Left colon (tissue), 2 donors: ENCODE measurements at regions not wholly inside any gene's neighbourhood (a gene's known extent, or its start where the extent isn't known, plus 50 kb on each side); places are given as distances from the start of the nearest gene placed in this dataset.

ENCODE experiments used
- ATAC-seq: fragments of 200-7000 bp; cut with Tn5 transposase; one replicate; pipeline ENCODE4 v1.9.1; 2020; ENCODE audit warnings: mild to moderate bottlenecking, moderate library complexity
- DNase-seq, 2 donors: peaks; one replicate each; pipeline ENCODE4 v3.0.0-alpha.2; 2020
- intact Hi-C, 2 donors: fragments of 100-400 bp; cut with DNase I in 1 of 2; cut with micrococcal nuclease in 1 of 2; formaldehyde crosslinking; loops; one replicate each; pipeline versions ENCODE4 v1.11.2 to v1.14.0; 2022; cut with DNase I, micrococcal nuclease
- donor health status: DM: no; HTN: no; CAD: no.
- donor health status: DM: yes; HTN: yes; CAD: no.

DNA sequence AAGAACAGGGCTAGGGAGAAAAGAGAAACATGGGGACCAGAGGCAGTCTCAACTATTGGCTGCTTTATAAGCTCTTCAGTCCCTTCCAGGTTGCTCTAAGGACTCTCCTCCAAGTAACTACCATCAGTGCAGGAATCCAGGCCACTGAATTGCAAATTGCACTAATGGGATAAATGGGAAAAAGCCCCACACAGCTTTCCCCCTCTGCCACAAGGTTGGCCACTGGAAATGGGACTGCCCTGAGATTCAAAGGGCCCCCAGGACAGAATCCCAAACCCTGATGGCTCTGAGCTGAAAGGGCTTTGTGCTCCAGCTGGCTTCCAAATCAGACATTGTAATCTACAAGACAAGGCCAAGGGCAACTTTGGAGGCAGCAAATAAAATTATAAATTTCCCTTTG lies 633.2 kb downstream of the ACTR3B start:
- ATAC-seq (no peak), DNase-seq (no peak)
- intact Hi-C loops, result no loop called here

DNA sequence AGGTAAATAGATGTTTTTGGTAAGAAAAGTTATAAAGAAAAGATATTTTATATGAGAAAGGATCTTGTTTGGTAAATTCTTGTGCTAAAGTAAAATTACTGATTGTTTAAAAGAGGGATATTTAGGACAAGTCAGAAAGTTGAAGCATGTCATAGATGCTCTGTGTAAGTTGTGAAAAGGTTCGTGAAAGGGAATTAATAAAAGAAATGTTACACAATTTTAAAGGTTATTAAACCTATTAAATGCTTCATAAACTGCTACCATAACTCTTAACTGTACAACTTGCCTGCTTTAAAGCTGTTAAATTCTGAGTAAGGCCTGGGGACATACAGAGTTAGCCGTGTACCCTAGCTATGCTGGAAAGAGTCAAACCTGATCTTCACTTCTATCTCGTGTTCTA lies 634.1 kb downstream of the ACTR3B start:
- intact Hi-C loops, result no loop called here
- ATAC-seq, result no peak
- no peak for DNase-seq

DNA sequence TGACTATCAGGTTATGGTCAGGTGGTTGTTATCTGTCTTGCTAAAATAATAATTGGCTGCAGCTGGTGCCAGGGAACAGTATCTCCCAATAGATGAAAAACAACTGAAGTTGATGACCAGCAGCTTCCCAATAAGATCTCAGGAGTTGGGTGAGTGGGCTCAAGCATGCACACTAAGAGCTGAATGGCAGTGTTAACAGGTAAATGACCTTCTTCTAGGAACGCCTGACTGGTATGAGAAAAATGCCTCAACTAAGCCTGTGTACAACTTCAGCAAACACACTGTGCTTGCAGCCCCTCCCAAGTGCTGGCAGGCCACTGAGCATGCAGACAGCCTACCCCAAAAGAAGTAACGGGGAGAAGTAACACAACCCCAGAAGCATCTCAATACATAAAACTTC lies 636.9 kb downstream of the ACTR3B start:
- no peak for DNase-seq
- intact Hi-C loops, result no loop called here
- no peak for ATAC-seq

DNA sequence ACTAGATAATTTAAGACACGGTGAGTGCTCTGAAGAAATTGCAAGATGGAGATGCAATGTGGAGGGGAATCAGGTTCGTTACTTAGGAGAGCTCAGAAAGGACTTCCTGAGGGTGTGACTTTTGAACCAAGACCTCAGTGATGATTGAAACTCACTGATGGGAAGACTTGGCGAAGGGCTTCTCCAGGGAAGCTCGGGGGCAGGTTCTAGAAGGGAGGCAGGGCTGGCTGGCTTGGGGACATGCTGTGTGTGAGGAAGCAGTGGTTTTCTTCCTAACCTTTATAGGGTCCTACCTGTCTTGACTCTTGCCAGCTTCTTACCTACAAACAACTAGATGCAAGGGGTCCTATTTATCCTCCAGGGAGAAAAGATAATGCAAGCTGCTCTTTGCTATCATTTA lies 637.9 kb downstream of the ACTR3B start:
- DNase-seq, result no peak

DNA sequence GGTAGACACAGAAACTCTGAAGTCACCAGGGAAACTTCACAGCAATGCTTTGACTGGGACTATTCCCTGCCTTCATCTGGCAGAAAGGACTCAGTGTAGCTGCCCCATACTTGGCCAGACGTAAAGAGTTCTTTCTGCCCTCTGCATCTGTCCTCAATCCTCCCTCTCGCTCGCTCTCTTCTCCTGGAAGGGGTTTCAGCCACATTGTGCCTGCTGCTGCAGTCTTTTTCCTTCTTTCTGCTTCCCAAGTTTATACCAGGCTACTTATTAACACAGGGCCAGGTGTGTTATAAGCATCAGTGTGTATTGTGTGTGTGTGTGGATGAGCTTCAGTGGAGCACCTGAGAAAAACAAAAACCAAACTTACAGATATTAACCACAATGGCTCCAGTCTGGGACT lies 638.4 kb downstream of the ACTR3B start:
- DNase-seq (no peak), ATAC-seq (no peak)
- intact Hi-C loops, result no loop called here

More for the DNA sequence above, 637.9 kb downstream of the ACTR3B start:
- ATAC-seq, result no peak
- intact Hi-C loops, result no loop called here

DNA sequence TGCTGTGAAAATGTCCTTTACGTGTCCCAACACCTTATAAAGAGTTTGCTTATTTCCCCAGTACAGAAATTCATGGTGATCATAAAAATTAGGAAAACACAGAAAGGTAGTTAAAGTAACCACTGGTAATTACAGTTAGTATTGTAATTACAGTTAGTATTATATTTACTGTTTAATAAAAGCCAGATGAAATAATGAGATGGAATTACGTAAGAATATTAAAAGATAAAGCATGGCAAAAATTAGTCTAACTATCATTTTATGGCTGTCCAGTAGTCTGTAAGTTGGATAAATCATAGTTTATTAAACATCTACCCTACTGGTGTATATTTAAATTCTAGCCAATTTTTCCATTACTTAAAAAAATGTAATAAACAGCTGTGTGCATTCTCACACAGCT lies 638.8 kb downstream of the ACTR3B start:
- ATAC-seq (no peak), DNase-seq (no peak)
- intact Hi-C loops, result no loop called here

DNA sequence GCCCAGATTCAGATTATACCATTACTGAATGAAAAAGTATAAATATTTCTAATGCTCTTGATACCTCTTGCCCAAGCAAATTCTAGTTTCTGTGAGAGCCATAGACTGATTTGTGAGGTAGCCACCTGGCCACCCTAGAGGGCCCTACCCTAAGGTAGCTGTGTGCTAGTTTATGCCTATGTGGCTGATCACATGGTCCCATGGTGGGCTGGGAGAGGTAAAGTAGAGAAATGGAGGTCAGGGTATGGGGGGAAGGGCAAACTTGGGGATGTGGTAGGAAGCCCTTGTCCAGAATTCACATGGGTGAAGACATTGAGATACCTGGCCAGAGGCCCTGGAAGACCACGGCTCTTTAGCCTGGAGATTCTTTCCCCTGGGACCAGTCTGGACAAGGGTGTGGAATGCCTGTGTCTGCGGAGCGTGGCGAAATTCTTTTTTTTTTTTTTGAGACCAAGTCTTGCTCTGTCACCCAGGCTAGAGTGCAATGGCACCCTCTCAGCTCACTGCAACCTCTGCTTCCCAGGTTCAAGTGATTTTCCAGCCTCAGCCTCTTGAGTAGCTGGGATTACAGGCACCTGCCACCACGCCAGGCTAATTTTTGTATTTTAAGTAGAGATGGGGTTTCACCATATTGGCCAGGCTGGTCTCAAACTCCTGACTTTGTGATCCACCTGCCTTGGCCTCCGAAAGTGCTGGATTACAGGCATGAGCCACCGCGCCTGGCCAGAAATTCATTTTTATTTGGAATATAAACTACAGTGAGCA lies 639.4 kb downstream of the ACTR3B start:
- DNase-seq (no peak), ATAC-seq (no peak)
- intact Hi-C loops, result no loop called here

DNA sequence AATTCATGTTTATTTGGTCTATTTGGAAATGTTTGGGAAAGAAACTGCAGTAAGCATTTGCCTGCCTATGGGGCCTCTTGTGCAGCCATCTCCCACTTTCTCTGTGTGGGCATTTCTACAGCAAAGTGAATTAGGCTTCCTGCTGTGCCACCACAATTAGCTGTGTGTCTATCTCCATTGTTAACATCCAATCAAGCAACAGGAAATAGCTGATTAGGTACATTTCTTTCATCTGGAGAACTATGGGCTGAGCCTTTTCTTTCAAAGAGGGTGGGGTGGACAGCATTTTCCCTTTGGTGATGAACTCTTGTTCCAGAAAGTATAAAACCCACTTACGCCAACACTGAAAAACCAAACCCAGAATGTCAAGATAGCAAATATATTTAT lies 640.0 kb downstream of the ACTR3B start:
- no peak for ATAC-seq
- no peak for DNase-seq
- intact Hi-C loops, result no loop called here

DNA sequence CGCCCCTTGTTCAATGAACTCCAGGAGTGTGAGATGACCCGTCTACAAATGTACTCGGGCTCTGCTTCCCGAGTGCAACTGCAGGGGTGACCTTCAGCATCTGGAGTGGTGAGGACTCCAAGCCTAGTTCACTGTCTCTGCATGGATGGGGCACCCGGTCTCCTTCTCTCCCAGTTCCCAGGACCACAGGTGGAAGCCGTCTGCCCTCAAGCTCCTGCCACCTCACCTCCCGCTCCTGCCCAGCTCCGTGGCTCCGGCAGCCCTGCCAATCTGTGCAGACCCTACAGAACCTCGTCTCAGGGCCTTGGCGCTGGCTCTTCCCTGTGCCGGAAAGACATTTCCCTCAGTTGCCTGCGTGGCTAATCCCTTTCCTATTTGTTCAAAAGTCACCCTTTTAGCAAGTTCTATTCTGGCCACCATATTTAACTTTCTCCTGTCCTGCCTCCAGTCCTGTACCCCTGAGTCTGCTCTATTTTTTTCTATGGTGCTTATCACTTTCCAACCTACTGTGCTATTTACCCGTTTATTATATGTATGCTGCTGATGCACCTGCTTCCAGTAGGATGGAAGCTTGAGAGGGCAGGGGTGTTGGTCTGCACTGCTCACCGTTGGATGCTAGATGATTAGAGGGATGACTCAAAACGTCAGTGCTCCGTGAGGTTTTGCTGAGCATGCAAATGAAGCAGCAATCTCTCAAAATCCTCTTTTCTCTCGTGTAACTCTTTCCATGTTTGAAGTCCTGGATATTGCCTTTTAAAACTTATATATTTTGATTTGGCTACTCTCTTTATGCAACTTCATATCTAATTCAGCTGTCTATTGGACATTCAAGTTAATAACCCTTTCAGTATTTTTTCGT lies 641.4 kb downstream of the ACTR3B start:
- DNase-seq (no peak), ATAC-seq (no peak)
- intact Hi-C loops, result no loop called here

DNA sequence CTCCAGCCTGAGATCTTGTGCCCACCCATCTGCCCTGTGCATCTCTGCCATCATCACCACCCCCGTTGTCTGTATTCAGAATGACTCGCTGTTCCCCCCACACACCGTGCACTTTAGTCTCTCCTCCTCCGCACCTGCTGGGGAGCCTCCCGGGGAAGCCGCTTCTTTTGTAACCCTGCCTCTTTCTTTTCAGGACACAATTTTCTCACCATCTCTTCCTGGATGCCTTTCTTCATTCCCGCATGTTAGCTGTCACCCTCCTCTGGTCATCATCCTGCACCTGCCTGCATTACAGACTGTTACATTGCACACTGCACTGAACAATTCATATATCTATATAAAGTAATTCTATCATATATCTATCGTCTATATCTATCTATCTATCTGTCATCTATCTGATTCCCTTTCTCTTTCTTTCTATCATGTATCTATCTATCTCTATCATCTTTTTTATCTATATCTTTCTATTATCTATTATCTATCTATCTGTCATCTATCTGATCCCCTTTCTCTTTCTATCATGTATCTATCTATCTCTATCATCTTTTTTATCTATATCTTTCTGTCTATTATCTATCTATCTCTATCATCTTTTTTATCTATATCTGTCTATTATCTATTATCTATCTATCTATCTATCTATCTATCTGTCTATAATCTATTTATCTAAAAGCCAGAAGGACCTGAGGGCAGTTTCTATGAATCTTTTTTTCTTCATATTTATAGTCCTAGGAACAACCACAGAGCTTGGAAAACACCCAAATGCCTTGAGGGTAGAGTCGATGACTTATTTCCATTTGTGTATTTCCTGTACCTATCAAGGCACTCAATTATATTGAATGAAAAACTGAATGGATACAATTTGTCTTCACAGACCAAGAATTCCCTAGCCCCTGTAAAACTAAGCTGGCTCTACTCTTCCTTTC lies 642.5 kb downstream of the ACTR3B start:
- DNase-seq (no peak), ATAC-seq (no peak)
- intact Hi-C loops, result no loop called here

DNA sequence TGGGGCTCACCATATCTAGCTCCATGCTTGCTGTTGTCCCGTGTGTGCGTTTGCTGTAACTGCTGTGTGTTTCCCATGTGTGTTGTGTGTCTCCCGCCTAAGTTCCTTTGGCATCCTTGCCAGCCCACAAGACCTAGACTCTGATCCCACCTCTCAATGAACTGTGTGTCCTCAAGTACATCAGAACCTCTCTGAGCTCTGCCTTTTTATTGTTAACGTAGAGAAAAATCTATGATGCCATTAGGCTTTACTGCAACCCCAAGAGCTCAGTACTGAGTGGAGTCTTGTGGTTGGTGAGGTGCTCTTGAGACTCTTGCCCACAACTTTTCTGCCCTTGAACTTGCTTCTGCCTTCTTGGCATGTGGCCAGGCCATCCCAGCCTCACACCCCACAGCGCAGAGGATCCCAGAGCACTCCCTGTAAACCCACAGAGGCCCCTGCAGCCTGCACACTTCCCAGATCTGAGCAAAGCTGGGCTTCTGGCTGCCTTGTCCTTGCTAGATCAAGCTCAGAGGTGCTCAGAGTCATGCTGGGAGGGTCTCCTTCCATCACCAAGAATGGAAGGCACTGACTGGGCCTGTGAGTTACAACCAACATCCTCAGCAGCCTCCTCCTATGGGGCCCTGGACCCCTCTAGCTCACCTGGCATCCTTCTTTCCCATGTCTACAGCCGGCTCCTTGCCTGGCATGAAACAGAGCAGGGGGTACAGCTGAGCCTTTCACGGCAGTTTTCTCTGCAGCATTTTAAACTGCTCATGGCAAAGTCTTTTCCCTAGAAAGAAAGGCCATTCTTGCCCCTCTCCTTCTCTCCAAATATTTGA lies 643.4 kb downstream of the ACTR3B start:
- intact Hi-C loops, result no loop called here
- no peak for ATAC-seq

DNA sequence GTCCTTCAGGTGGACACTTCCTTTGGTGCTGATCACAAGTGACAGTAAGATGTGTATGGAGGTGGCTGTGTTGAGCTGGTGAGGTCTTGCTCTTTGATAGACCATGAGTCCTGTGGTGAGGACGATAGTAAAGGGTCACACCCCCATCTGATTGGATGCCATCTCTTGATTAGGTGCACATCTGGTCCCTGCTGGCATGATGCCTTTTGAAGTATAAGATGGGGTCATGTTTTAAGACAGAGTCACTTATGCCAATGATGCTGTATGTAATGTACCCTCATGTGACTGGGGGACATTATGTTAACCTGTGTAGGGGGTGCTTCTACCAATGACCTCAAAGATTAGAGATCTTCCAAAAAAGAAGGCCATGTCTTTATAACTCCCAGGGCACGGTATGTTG lies 644.6 kb downstream of the ACTR3B start:
- DNase-seq (no peak), ATAC-seq (no peak)
- intact Hi-C loops, result no loop called here

More for the DNA sequence above, 643.4 kb downstream of the ACTR3B start:
- DNase-seq, result no peak

DNA sequence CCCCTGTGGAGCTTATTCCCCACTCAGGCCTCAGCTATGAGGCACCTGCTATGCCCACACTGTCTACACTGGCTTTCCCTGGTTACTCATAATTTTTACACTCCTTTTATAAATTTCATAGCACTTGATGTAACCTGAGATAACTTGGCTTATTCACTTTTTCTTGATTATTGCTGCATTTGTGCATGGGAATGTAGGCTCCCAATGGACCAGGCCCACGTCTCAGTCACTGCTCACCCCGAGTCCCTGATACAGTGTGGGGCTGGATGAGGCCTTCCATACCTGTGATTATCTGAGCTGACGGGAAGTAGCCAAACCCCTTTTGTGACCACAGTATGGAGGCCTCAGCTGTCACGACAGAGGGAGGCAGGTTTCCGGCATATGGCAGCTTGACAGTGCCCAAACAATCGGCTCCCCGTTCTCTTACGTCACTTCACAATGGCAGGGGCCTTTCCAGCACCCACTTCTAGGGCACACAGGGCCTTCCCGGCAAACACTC lies 645.3 kb downstream of the ACTR3B start:
- intact Hi-C loops, result no loop called here
- no peak for ATAC-seq
- no peak for DNase-seq

DNA sequence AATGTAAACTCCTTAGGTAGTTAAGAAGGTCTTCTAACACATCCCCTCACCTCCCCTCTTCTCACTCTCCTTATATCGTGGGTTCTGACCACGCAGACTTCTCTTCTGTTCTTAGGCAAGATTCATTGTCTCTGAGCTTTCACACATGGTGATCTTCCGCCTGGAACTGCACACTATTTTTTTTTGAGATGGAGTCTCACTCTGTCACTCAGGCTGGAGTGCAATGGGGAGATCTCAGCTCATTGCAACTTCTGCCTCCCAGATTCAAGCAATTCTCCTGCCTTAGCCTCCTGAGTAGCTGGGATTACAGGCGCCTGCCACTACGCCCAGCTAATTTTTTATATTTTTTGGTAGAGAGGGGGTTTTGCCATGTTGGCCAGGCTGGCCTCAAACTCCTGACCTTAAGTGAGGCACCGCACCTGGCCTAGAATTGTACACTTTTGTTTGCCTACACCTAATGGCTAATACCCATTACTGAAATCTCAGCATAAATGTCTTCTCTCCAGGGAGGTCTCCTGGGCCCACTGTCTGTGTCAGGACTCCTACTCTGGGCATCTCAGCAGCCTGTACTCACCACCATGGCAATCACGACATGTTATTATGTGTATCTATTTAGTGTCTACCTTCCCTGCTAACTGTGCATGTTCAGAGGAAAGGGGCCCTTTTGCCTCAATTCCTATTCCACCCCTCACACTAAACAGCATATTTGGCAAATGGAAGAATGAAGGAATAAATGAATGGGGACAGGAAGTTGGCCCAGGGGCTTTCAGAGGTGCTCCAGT lies 646.3 kb upstream of the DPP6 start:
- intact Hi-C loops, result no loop called here
- no peak for ATAC-seq

DNA sequence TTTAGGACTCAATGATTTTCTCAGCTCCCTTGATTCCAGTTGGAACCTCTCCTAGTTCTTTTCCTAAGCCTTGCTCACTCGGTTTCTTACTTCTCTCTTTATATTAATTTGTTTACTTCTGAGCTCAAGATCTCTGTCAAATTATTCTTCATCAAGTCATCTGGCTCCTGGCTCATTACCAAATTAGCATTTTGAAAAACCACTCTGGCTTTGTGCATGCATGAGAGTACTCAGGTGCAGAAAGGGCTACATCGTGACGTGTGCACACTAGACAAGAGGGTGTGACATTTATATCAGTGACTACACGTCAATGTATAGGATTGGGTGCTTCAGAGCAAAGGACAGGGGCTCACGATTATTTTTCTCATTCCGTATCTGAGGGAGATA lies 645.7 kb upstream of the DPP6 start:
- no peak for DNase-seq
- no peak for ATAC-seq
- intact Hi-C loops, result no loop called here

More for the DNA sequence above, 646.3 kb upstream of the DPP6 start:
- DNase-seq, result no peak

DNA sequence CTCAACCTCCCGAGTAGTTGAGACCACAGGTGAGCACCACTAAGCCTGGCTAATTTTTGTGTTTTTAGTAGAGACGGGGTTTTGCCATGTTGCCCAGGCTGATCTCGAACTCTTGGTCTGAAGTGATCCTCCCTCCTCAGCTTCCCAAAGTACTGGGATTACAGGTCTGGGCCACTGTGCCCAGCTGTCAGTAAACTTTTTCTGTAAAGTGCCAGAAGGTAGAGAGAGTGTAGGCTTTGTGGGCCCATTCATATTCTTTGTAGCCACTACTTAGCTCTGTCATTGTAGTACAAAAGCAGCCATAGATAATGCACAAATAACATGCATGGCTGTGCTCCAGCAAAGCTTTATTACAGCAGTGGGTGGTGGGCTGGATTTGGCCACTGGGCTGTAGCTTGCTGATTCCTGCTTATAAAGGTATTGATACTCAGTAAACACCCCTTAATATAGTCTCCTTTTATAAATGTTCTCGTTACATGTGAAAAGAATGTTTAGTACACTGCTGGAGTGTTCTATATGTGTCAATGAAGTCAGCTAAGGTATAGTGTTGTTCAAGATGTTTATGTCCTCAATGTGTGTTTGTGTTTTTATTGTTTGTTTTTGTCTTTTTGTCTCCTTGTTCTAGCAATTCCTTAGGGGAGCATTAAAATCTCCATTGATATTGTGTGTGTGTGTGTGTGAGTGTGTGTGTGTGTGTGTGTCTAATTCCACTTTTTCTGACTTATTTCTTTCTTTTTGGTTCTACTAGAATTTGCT lies 644.7 kb upstream of the DPP6 start:
- no peak for ATAC-seq
- intact Hi-C loops, result no loop called here
- DNase-seq, result no peak
